Heart right ventricle (tissue), 16 donors: ENCODE measurements at regions not wholly inside any gene's neighbourhood (a gene's known extent, or its start where the extent isn't known, plus 50 kb on each side); places are given as distances from the start of the nearest gene placed in this dataset.

ENCODE experiments used
- ATAC-seq, 8 donors: fragments of 200-7000 bp; cut with Tn5 transposase; one replicate each; pipeline ENCODE4 v1.9.1; 2020; ENCODE audit warnings: mild to moderate bottlenecking in 8 of 8, moderate library complexity in 8 of 8, moderate number of reproducible peaks in 1 of 8
- DNase-seq, 2 donors: peaks; one replicate each; pipeline ENCODE4 v3.0.0-alpha.2; 2020
- H3K27ac ChIP-seq, 10 donors: fragments of 200-600 bp; sonication (generic) in 2 of 10; one replicate each; pipeline versions ENCODE4 v1.5.0 to v1.8.0; 2020 to 2022; ENCODE audit warnings: mild to moderate bottlenecking in 3 of 10
- H3K27me3 ChIP-seq, 7 donors: fragments of 200-600 bp; one replicate each; pipeline ENCODE4 v1.8.0; 2021 to 2022; ENCODE audit warnings: mild to moderate bottlenecking in 2 of 7
- H3K36me3 ChIP-seq, 9 donors: fragments of 200-600 bp; sonication (generic) in 1 of 9; one replicate each; pipeline versions ENCODE4 v1.5.0 to v1.8.0; 2020 to 2022; ENCODE audit warnings: mild to moderate bottlenecking in 2 of 9
- H3K4me1 ChIP-seq, 9 donors: fragments of 200-600 bp; sonication (generic) in 1 of 9; one replicate each; pipeline versions ENCODE4 v1.5.0 to v1.8.0; 2020 to 2022; ENCODE audit warnings: mild to moderate bottlenecking in 4 of 9
- H3K4me3 ChIP-seq, 10 donors: fragments of 200-600 bp; sonication (generic) in 2 of 10; one replicate each; pipeline versions ENCODE4 v1.5.0 to v1.8.0; 2020 to 2022; ENCODE audit warnings: mild to moderate bottlenecking in 7 of 10, moderate library complexity in 2 of 10
- H3K9me3 ChIP-seq, 11 donors: fragments of 200-600 bp in 10 of 11; sonication (generic) in 2 of 11; one replicate each; pipeline versions ENCODE4 v1.5.0 to v1.8.0; 2013 to 2022; ENCODE audit warnings: mild to moderate bottlenecking in 2 of 11, control low read depth in 1 of 11, moderate library complexity in 1 of 11
- CTCF ChIP-seq, 9 donors: fragments of 200-600 bp; sonication (generic) in 2 of 9; IDR thresholded peaks; one replicate each; pipeline versions ENCODE4 v1.5.0 to v1.8.0; 2021 to 2022; ENCODE audit warnings: antibody characterized with exemption in 9 of 9, mild to moderate bottlenecking in 5 of 9, moderate library complexity in 1 of 9
- WGBS, 2 donors: extraction: QIAGEN DNeasy Blood & Tissue Kit; methylation state at CpG; one replicate each; pipeline ENCODE4 v1.1.7; 2013; ENCODE audit warnings: inconsistent platforms in 1 of 2; 5-methylcytosine and 5-hydroxymethylcytosine counted together
- intact Hi-C, 10 donors: fragments of 100-400 bp; cut with DNase I; formaldehyde crosslinking; loops; one replicate each; pipeline versions ENCODE4 v1.11.1 to v1.14.2; 2022
- donor health status: Arrhythmogenic right ventricular cardiomyopathy.
- donor health status: ischemic (EF 13 %, LVEDD 7.1; RV severe dilation, severe dysfunction).
- donor health status: healthy with polysubstance abuse.
- donor health status: DM: no; HTN: yes; CAD: no.
- donor health status: DM: no; HTN: no; CAD: no.
- donor health status: ischemic (EF 25% LVEDD 6.9; RV normal size, moderate dysfunction).
- donor health status: ischemic (EF 25% LVEDD 5.7; RV mildly dilated, moderate dysfunction).
- donor health status: healthy.
- donor health status: DM: yes; HTN: yes; CAD: no.
- donor health status: Ischemic cardiomyopathy.
- donor health status: ischemic (EF 35%, LVEDD 5.7; RV mildly dilated, moderate dysfunction).
- donor health status: nonischemic (EF 11% LVEDD 7.7; RV severe dilation, severe dysfunction).
- donor health status: DM: yes; HTN: yes; CAD: no.
- donor health status: PGD.
- donor health status: ischemic (EF 29% LVEDD 5.4; RV normal size, mild dysfunction).
- donor health status: nonischemic (EF 23%, LVEDD 6.1; RV moderate dilation, normal function).

GRCh38 chr2:16773080-16773713 lies 107.6 kb upstream of the CYRIA start:
- H3K4me1 ChIP-seq, result no peaks in the 10 kb centered on the region
- 23 to 24% methylated on average over 8 of the region's 8 CpGs for WGBS, 2 donors
- no peak overlapping the region for H3K4me3 ChIP-seq
- DNase-seq, result peak in 1 of 2 donors; percentile 23
- peak in 4 of 8 donors; percentile 46 to 80 (median 56) for ATAC-seq
- intact Hi-C loops, result loop anchor here in 9 of 10 donors (2.0 to 10.0 kb wide), 6 partner anchors 534 to 902 kb away; no protein-coding TSS in a partner anchor
- H3K27me3 ChIP-seq, result peaks cover 0 to 22% (median 0%) of the 10 kb centered on the region in 7 donors
- no peaks in the 10 kb centered on the region for H3K36me3 ChIP-seq
- H3K27ac ChIP-seq, result no peak overlapping the region
- no peaks in the 10 kb centered on the region for H3K9me3 ChIP-seq
- peak; percentile 28 to 67 (median 58) for TF ChIP-seq CTCF (IDR thresholded peaks at IDR 0.05)

GRCh38 chr2:16767789-16768476 lies 102.3 kb upstream of the CYRIA start:
- Histone ChIP-seq H3K27me3 (peaks cover 0 to 11% (median 0%) of the 10 kb centered on the region in 7 donors), H3K9me3 (peaks cover 0 to 9% (median 0%) of the 10 kb centered on the region in 11 donors), H3K27ac (no peak overlapping the region), H3K4me1 (peaks cover 0 to 5% (median 0%) of the 10 kb centered on the region in 9 donors), H3K4me3 (no peak overlapping the region), H3K36me3 (no peaks in the 10 kb centered on the region)
- intact Hi-C loops, result no loop called here
- TF ChIP-seq CTCF (IDR thresholded peaks at IDR 0.05), result no peak
- DNase-seq (no peak), ATAC-seq (no peak)
- WGBS, 2 donors, result 60 to 68% methylated on average over 3 of the region's 3 CpGs

- no peak for TF ChIP-seq CTCF (IDR thresholded peaks at IDR 0.05)
- 55 to 60% methylated on average over 7 of the region's 7 CpGs for WGBS, 2 donors
- no peak for ATAC-seq
- no peak overlapping the region for H3K4me3 ChIP-seq
- H3K36me3 ChIP-seq, result no peaks in the 10 kb centered on the region
- H3K27me3 ChIP-seq, result peaks cover 0 to 4% (median 0%) of the 10 kb centered on the region in 7 donors
- intact Hi-C loops, result no loop called here
- DNase-seq, result no peak
- H3K9me3 ChIP-seq, result peaks cover 0 to 9% (median 0%) of the 10 kb centered on the region in 11 donors
- peaks cover 0 to 13% (median 0%) of the 10 kb centered on the region in 9 donors for H3K4me1 ChIP-seq
- no peak overlapping the region for H3K27ac ChIP-seq
These were observed 99.7 kb upstream of the CYRIA start for GRCh38 chr2:16765356-16765755.

- Histone ChIP-seq H3K4me1 (peaks cover 0 to 16% (median 0%) of the 10 kb centered on the region in 9 donors), H3K36me3 (no peaks in the 10 kb centered on the region), H3K4me3 (no peak overlapping the region), H3K27ac (no peak overlapping the region), H3K9me3 (peaks cover 0 to 9% (median 0%) of the 10 kb centered on the region in 11 donors), H3K27me3 (peaks cover 0 to 3% (median 0%) of the 10 kb centered on the region in 7 donors)
- intact Hi-C loops, result no loop called here
- TF ChIP-seq CTCF (IDR thresholded peaks at IDR 0.05), result no peak
- WGBS, 2 donors, result 83 to 86% methylated on average over 4 of the region's 4 CpGs
- ATAC-seq, result no peak
- no peak for DNase-seq
These were observed 98.9 kb upstream of the CYRIA start for GRCh38 chr2:16764487-16764886.
